PC-3 (cell line): ENCODE measurements at regions not wholly inside any gene's neighbourhood (a gene's known extent, or its start where the extent isn't known, plus 50 kb on each side); places are given as distances from the start of the nearest gene placed in this dataset.

ENCODE experiments used
- EZH2phosphoT487 ChIP-seq: fragments of 300-600 bp; sonication (generic); IDR thresholded peaks from 2 replicates; pipeline ENCODE4 v1.6.1; 2018; ENCODE audit warnings: mild to moderate bottlenecking, antibody characterized with exemption, low read length, borderline replicate concordance
- TF ChIP-seq, protein P1 (sequence below): fragments of 300-600 bp; sonication (generic); conservative IDR thresholded peaks from 2 replicates; pipeline ENCODE4 v1.5.1; 2017; ENCODE audit warnings: antibody characterized with exemption, low read depth, mild to moderate bottlenecking, low read length

DNA sequence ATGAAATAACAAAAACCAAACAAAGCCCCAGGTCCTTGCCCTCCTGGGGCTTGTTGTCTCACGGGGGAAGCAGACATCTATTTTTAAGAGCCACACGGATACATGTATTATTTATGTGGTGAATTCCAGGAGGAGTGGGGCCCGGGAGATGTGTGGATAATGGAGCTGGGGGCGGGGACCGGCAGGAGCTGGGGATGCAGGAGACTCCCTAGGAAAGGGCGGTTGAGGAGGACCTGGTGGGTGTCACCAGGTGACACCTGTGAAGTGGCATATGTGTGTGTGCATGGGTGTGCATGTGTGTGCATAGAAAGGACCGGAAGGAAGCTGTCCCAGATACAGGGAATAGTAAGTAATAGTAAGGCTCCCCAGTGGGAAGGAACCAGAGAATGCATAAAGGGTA, 148.9 kb downstream of the URI1 start:
- TF ChIP-seq, protein P1, sequence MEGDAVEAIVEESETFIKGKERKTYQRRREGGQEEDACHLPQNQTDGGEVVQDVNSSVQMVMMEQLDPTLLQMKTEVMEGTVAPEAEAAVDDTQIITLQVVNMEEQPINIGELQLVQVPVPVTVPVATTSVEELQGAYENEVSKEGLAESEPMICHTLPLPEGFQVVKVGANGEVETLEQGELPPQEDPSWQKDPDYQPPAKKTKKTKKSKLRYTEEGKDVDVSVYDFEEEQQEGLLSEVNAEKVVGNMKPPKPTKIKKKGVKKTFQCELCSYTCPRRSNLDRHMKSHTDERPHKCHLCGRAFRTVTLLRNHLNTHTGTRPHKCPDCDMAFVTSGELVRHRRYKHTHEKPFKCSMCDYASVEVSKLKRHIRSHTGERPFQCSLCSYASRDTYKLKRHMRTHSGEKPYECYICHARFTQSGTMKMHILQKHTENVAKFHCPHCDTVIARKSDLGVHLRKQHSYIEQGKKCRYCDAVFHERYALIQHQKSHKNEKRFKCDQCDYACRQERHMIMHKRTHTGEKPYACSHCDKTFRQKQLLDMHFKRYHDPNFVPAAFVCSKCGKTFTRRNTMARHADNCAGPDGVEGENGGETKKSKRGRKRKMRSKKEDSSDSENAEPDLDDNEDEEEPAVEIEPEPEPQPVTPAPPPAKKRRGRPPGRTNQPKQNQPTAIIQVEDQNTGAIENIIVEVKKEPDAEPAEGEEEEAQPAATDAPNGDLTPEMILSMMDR: no peak
- no peak for TF ChIP-seq EZH2phosphoT487
